H1 (cell line): ENCODE measurements at regions not wholly inside any gene's neighbourhood (a gene's known extent, or its start where the extent isn't known, plus 50 kb on each side); places are given as distances from the start of the nearest gene placed in this dataset.

Experiments
- CHD1 ChIP-seq: IDR thresholded peaks from 2 replicates; pipeline ENCODE4 v1.6.1; 2012; ENCODE audit warnings: low read depth, low read length, improper control_type of control experiment
- CHD7 ChIP-seq: fragments of 300-600 bp; sonication (generic); IDR thresholded peaks from 2 replicates; pipeline ENCODE4 v1.7.1; 2012; ENCODE audit warnings: low read length, moderate library complexity, mild to moderate bottlenecking, inconsistent platforms; ENCODE audit not compliant: insufficient replicate concordance
- EP300 ChIP-seq, 2 experiments: IDR thresholded peaks; 1 replicate in 1 of 2; 2 replicates in 1 of 2; pipeline ENCODE4 v1.6.1; 2011 to 2012; ENCODE audit warnings: low read depth in 2 of 2, low read length in 2 of 2, mild to moderate bottlenecking in 2 of 2, borderline replicate concordance in 1 of 2, inconsistent platforms in 1 of 2, moderate library complexity in 1 of 2
- KDM5A ChIP-seq: fragments of 200-600 bp; IDR thresholded peaks from 2 replicates; pipeline ENCODE4 v1.7.1; 2012; ENCODE audit warnings: mild to moderate bottlenecking, low read length, inconsistent platforms, mixed read lengths
- SIN3A ChIP-seq, 2 experiments: IDR thresholded peaks in 1 of 2; conservative IDR thresholded peaks in 1 of 2; 2 replicates each; pipeline ENCODE4 v1.6.1; 2011 to 2012; ENCODE audit warnings: low read length in 2 of 2, improper control_type of control experiment in 1 of 2, low read depth in 1 of 2, mild to moderate bottlenecking in 1 of 2
- SP4 ChIP-seq: IDR thresholded peaks from 2 replicates; pipeline ENCODE4 v1.6.1; 2012; ENCODE audit warnings: low read length, inconsistent platforms

GRCh38 chr18:33517950-33518349 lies 60.1 kb upstream of the ASXL3 start (continued):
- no peak for TF ChIP-seq CHD7
- no peak for TF ChIP-seq SIN3A (conservative IDR thresholded peaks at IDR 0.05 in 1 of 2, IDR thresholded peaks at IDR 0.05 in 1 of 2; ENCODE audit: low read depth in 1 of 2, low read length in 2 of 2)
- no peak for TF ChIP-seq SP4
- no peak for TF ChIP-seq KDM5A
- TF ChIP-seq CHD1: no peak
- TF ChIP-seq EP300 (IDR thresholded peaks at IDR 0.05; ENCODE audit: borderline replicate concordance in 1 of 2, low read depth in 2 of 2, low read length in 2 of 2): no peak
